ENCODE measurements at regions not wholly inside any gene's neighbourhood (a gene's known extent, or its start where the extent isn't known, plus 50 kb on each side); places are given as distances from the start of the nearest gene placed in this dataset.

DNA sequence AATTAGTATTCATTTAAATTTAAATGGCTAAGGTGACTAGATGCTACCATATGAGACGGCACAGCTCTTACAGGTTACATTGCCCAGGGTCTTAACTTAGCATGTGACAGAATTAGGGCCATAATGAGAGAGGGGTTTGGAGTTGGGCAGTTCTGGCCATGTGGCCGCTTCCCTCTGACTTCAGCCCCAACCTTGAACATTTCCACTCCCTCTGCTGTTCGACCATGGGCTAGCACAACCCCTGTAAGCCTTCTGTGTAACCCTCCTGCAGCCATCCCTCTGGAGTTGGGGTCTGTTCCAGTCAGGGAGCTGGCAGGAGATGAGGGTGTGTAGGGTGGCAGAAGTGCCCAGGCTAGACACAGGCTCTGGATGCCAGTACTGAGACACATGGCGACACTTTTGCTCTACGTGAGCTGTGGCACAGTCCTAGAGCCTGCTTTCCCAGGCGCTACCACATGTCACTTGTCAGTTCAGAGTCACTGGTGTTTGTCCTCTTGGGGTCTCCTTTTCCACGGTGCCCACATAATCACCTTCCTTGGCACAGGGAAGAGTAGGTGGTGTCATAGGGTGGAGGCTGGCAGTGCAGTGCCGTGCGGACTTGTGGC is 128.7 kb upstream of the PITX1 start:
- TF ChIP-seq, protein P1, sequence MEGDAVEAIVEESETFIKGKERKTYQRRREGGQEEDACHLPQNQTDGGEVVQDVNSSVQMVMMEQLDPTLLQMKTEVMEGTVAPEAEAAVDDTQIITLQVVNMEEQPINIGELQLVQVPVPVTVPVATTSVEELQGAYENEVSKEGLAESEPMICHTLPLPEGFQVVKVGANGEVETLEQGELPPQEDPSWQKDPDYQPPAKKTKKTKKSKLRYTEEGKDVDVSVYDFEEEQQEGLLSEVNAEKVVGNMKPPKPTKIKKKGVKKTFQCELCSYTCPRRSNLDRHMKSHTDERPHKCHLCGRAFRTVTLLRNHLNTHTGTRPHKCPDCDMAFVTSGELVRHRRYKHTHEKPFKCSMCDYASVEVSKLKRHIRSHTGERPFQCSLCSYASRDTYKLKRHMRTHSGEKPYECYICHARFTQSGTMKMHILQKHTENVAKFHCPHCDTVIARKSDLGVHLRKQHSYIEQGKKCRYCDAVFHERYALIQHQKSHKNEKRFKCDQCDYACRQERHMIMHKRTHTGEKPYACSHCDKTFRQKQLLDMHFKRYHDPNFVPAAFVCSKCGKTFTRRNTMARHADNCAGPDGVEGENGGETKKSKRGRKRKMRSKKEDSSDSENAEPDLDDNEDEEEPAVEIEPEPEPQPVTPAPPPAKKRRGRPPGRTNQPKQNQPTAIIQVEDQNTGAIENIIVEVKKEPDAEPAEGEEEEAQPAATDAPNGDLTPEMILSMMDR (IDR thresholded peaks at IDR 0.05), result no peak
- TF ChIP-seq POLR2A (IDR thresholded peaks at IDR 0.05), result no peak

All from lower leg skin (tissue), 3 donors.